ENCODE measurements at regions not wholly inside any gene's neighbourhood (a gene's known extent, or its start where the extent isn't known, plus 50 kb on each side); places are given as distances from the start of the nearest gene placed in this dataset.

- TF ChIP-seq CTCF (IDR thresholded peaks at IDR 0.05; ENCODE audit: borderline replicate concordance, extremely low read depth, low read length, poor library complexity, severe bottlenecking) (no peak), EZH2 (IDR thresholded peaks at IDR 0.05; ENCODE audit: borderline replicate concordance, low read depth, low read length, severe bottlenecking) (no peak)
These were observed 51.3 kb upstream of the IRX4 start for GRCh38 chr5:1934056-1934394.

Data from DND-41 (cell line).